SK-N-SH treated with all-trans-retinoic acid at 6 μM for 48 hours (cell line): ENCODE measurements at regions not wholly inside any gene's neighbourhood (a gene's known extent, or its start where the extent isn't known, plus 50 kb on each side); places are given as distances from the start of the nearest gene placed in this dataset.

Source experiments
- ARNTL ChIP-seq: fragments of 450-650 bp; formaldehyde crosslinking; IDR thresholded peaks from 2 replicates; pipeline ENCODE4 v1.5.0; 2020; ENCODE audit warnings: low read depth, mild to moderate bottlenecking, moderate library complexity, borderline replicate concordance
- BACH2 ChIP-seq: fragments of 250-450 bp; sonication (Bioruptor Pico); IDR thresholded peaks from 2 replicates; pipeline ENCODE4 v1.9.0; 2021; ENCODE audit warnings: mild to moderate bottlenecking, borderline replicate concordance
- CREB5 ChIP-seq: fragments of 250-450 bp; sonication (Bioruptor Pico); IDR thresholded peaks from 2 replicates; pipeline ENCODE4 v1.5.1; 2020; ENCODE audit warnings: low read depth, mild to moderate bottlenecking, moderate library complexity
- CSRNP3 ChIP-seq: fragments of 250-450 bp; sonication (Bioruptor Pico); IDR thresholded peaks from 2 replicates; pipeline ENCODE4 v1.5.1; 2021; ENCODE audit warnings: mild to moderate bottlenecking, moderate library complexity
- ESRRG ChIP-seq: fragments of 250-450 bp; sonication (Bioruptor Pico); IDR thresholded peaks from 2 replicates; pipeline ENCODE4 v1.6.1; 2021; ENCODE audit warnings: mild to moderate bottlenecking
- ISL1 ChIP-seq: fragments of 250-450 bp; sonication (Bioruptor Pico); IDR thresholded peaks from 2 replicates; pipeline ENCODE4 v2.1.2; 2022; ENCODE audit warnings: mild to moderate bottlenecking, moderate library complexity
- POU6F1 ChIP-seq: fragments of 250-450 bp; sonication (Bioruptor Pico); IDR thresholded peaks from 2 replicates; pipeline ENCODE4 v1.8.0; 2021; ENCODE audit warnings: low read depth, mild to moderate bottlenecking, moderate library complexity, borderline replicate concordance
- RARB ChIP-seq: fragments of 250-450 bp; sonication (Bioruptor Pico); IDR thresholded peaks from 2 replicates; pipeline ENCODE4 v1.8.0; 2021; ENCODE audit warnings: mild to moderate bottlenecking, moderate library complexity
- TOX ChIP-seq: fragments of 250-450 bp; sonication (Bioruptor Pico); IDR thresholded peaks from 2 replicates; pipeline ENCODE4 v1.8.0; 2021; ENCODE audit warnings: mild to moderate bottlenecking, moderate library complexity, borderline replicate concordance
- ZC3H10 ChIP-seq: fragments of 250-450 bp; sonication (Bioruptor Pico); IDR thresholded peaks from 2 replicates; pipeline ENCODE4 v1.5.1; 2021; ENCODE audit warnings: mild to moderate bottlenecking, moderate library complexity
- ZFP30 ChIP-seq: fragments of 450-650 bp; formaldehyde crosslinking; IDR thresholded peaks from 2 replicates; pipeline ENCODE4 v1.5.0; 2022; ENCODE audit warnings: mild to moderate bottlenecking, moderate library complexity
- ZNF565 ChIP-seq: fragments of 450-650 bp; formaldehyde crosslinking; conservative IDR thresholded peaks from 2 replicates; pipeline ENCODE4 v1.5.0; 2020; ENCODE audit warnings: low read depth, mild to moderate bottlenecking, moderate library complexity

- TF ChIP-seq RARB (CRISPR knock-in tag) (no peak), ARNTL (CRISPR knock-in tag) (no peak), ZFP30 (no peak), ZC3H10 (no peak), POU6F1 (CRISPR knock-in tag) (no peak), ZNF565 (CRISPR knock-in tag) (no peak), ISL1 (CRISPR knock-in tag) (no peak), CSRNP3 (CRISPR knock-in tag) (no peak), CREB5 (CRISPR knock-in tag) (no peak), TOX (CRISPR knock-in tag) (no peak), ESRRG (CRISPR knock-in tag) (no peak), BACH2 (no peak)
Observed at GRCh38 chr1:79197421-79197820, 190.9 kb upstream of the ADGRL4 start.
